HFF-Myc (cell line): ENCODE measurements at regions not wholly inside any gene's neighbourhood (a gene's known extent, or its start where the extent isn't known, plus 50 kb on each side); places are given as distances from the start of the nearest gene placed in this dataset.
"Not testable (repeated sequence)": the region's sequence is repeated elsewhere in the genome, so short reads cannot be mapped to it uniquely, and the experiment has no call there.

Source experiments
- DNase-seq: peaks from one replicate; pipeline ENCODE4 v3.0.0-alpha.2; 2011; ENCODE audit warnings: low read depth; ENCODE audit errors: extremely low read depth
- H3K4me3 ChIP-seq: replicated peaks from 2 replicates; pipeline ENCODE4 v1.5.1; 2011; ENCODE audit warnings: low read depth, mild to moderate bottlenecking, control low read depth, low read length
- TF ChIP-seq, protein P1 (sequence below): IDR thresholded peaks from 2 replicates; pipeline ENCODE4 v1.5.1; 2012; ENCODE audit warnings: mild to moderate bottlenecking, low read depth, low read length, control low read depth; ENCODE audit errors: missing control alignments

DNA sequence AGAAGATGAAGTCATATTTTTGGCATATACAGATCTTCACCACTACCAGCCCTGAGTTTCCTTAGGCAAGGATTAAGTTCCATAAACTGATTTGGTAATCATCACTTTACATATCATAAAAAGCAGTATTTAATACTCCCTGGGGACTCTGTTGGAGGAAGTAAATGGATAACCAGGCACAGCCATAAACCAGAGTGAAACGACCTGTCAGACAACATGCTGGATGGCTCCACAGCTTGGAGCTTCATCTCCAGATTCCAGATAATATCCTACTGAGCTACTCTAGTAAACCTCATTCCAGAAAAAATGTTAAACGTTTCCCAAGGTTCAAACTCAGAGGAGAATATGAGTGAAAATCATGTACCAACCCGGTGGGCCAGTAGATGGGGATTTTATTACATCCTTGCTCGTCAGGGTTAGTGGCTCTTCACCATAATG is 109.2 kb downstream of the BASP1 start:
- no peak overlapping the region for H3K4me3 ChIP-seq
- TF ChIP-seq, protein P1, sequence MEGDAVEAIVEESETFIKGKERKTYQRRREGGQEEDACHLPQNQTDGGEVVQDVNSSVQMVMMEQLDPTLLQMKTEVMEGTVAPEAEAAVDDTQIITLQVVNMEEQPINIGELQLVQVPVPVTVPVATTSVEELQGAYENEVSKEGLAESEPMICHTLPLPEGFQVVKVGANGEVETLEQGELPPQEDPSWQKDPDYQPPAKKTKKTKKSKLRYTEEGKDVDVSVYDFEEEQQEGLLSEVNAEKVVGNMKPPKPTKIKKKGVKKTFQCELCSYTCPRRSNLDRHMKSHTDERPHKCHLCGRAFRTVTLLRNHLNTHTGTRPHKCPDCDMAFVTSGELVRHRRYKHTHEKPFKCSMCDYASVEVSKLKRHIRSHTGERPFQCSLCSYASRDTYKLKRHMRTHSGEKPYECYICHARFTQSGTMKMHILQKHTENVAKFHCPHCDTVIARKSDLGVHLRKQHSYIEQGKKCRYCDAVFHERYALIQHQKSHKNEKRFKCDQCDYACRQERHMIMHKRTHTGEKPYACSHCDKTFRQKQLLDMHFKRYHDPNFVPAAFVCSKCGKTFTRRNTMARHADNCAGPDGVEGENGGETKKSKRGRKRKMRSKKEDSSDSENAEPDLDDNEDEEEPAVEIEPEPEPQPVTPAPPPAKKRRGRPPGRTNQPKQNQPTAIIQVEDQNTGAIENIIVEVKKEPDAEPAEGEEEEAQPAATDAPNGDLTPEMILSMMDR = no peak
- DNase-seq = no peak

DNA sequence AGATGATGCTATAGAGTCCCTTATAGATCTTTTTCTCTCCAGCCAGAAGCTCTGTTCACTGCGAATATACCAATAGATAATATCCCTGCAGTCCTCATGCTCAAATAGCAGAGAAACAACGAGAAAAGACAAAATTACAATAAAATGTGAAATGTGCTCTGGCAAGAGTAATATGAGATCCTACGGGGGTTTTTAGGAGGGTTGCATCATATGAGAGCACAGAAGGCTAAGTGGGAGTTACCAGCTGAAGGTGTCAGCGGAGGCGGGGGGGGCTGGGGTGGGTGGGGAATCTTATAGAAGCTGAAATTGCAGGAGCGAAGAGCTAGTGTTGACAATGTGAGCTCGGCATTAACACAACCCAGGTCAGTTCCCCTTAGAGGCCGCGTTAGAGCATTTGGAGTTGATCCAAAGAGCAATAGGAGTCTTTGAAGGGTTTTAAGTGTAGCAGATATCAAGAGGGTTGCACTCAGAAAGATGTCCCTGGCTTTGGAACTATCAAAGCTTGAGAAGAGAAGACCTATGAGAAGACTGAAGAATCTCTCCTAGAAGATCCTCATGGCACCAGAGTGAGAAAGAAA is 109.7 kb downstream of the BASP1 start:
- TF ChIP-seq, protein P1 = no peak

DNA sequence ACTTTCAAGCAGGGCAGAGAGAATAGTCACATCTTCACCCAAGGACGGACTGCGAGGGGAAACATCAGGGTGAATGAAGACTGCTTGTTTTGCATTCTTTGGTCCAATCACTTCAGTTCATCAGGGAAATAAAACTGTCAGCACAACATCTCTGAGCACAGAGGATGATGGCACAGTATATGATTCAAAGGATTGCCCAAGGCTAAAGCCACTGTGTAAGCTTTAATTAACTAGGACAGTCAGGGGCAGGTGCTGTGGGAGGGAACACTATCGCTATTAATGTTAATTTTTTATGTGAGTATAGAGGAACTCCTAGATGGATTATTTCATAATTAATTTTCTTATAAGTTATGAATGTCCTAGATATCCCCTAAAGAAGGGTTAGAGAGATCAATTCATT is 112.1 kb downstream of the BASP1 start:
- no peak for DNase-seq
- TF ChIP-seq, protein P1 = no peak
- H3K4me3 ChIP-seq = no peak overlapping the region

More for the DNA sequence above, 109.7 kb downstream of the BASP1 start:
- no peak overlapping the region for H3K4me3 ChIP-seq
- DNase-seq = no peak

DNA sequence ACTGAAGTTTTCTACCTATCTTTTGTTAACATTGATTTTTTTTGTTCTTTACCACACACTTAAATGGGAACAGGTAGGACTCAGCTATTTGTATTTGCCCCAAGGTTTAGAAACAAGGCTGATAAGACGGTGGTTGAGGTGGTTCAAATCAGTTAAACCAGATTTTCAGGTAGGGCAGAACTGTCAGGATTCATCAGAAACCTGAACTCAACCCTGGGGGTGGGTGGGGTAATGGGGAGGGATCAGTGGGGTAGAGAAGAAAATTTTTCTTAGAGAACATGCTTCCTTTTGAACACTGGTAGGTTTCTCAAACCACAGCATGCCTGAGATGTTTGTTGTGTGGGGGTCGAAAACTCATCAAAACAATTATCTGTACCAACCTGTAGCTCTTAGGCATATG is 113.0 kb downstream of the BASP1 start:
- H3K4me3 ChIP-seq = no peak overlapping the region
- DNase-seq = no peak
- TF ChIP-seq, protein P1 = no peak

DNA sequence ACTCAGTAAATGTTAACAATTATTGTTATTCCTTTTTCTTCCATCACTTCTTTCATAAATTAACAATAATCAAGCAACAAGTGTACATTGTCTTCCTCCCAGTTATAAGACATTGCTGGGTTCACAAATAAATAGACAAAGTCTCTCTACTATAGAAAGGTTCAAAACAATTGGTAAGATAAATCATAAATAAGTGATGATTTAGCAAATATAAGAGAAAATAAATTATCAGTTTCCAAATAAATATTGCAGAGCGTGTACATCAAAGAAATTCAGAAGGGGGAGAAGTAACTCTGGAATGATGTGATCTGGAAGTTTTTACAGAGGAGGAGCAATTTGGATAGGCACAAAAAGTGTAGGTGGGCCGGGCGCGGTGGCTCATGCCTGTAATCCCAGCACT is 114.2 kb downstream of the BASP1 start:
- TF ChIP-seq, protein P1 = no peak
- no peak for DNase-seq
- no peak overlapping the region for H3K4me3 ChIP-seq

DNA sequence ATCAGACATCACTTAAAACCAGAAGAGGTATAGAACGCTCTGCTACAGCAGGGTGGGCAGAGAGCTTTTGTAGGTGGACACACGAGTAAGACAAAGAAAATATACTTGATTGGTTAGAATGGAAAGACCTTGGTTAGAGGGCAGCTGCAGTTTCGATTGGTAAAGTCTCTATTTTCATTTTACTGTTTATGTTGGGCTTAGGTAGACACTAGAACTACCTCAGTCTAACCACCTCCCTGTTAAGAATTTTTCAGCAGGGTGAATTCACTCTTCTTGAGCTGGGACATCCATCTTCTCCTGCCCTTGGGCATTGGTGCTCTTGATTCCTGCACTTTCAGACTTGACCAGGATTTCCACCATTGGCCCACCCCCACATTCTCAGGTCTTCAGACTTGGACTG is 116.3 kb downstream of the BASP1 start:
- DNase-seq = no peak
- TF ChIP-seq, protein P1 = no peak

DNA sequence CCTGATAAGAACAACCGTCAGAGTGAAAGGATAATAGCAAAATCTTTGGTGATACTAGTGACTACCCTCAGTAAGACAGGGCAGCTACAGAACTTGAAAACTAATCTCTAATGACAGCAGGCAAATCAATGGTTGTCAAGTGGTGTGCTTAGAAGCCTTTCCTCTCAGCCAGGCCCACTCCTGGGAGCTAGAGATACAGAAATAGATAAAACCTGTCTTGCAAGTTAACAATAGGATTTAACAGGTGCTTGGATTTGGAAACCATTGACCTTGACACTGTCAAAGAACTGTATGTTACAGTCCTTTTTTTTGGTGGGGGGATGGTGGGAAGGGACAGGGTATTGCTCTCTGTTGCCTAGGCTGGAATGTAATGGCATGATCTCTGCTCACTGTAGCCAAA is 118.6 kb downstream of the BASP1 start:
- DNase-seq = no peak
- TF ChIP-seq, protein P1 = no peak
- no peak overlapping the region for H3K4me3 ChIP-seq

More for the DNA sequence above, 116.3 kb downstream of the BASP1 start:
- no peak overlapping the region for H3K4me3 ChIP-seq

DNA sequence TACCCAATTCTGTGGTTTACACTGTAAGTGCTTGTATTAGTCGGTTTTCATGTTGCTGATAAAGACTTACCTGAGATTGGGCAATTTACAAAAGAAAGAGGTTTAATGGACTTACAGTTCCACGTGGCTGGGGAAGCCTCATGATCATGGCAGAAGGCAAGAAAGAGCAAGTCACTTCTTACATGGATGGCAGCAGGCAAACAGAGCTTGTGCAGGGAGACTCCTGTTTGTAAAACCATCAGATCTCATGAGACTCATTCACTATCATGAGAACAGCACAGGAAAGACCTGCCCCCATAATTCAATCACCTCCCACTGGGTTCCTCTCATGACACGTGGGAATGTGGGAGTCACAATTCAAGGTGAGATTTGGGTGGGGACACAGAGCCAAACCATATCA is 119.3 kb downstream of the BASP1 start:
- not testable (repeated sequence) for DNase-seq

More for the DNA sequence above, 119.3 kb downstream of the BASP1 start:
- not testable (repeated sequence) for H3K4me3 ChIP-seq
